HEK293 (cell line): ENCODE measurements at regions not wholly inside any gene's neighbourhood (a gene's known extent, or its start where the extent isn't known, plus 50 kb on each side); places are given as distances from the start of the nearest gene placed in this dataset.
"Not testable (repeated sequence)": the region's sequence is repeated elsewhere in the genome, so short reads cannot be mapped to it uniquely, and the experiment has no call there.

Source experiments
- CTCF ChIA-PET: fragments of 350-600 bp; formaldehyde crosslinking; extraction: SDS; loops from one replicate; lab custom pipeline; 2021; ENCODE audit warnings: antibody characterized with exemption; lab: Yijun Ruan, JAX
- POLR2A ChIA-PET: fragments of 300-600 bp; formaldehyde crosslinking; extraction: SDS; loops from one replicate; lab custom pipeline; 2020; ENCODE audit warnings: antibody characterized with exemption, inconsistent platforms; lab: Yijun Ruan, JAX
- H3K27ac ChIP-seq: fragments of 200-500 bp; sonication (Bioruptor generic); 2 replicates; pipeline ENCODE4 v1.5.1; 2014; ENCODE audit warnings: low read depth, low read length, control low read depth, inconsistent platforms; ENCODE audit errors: extremely low read depth
- H3K36me3 ChIP-seq, 2 experiments: fragments of 200-500 bp in 1 of 2; sonication (Bioruptor generic) in 1 of 2; 1 replicate in 1 of 2; 2 replicates in 1 of 2; pipeline ENCODE4 v1.5.1; 2014 to 2017; ENCODE audit warnings: inconsistent platforms in 2 of 2, low read length in 2 of 2; ENCODE audit not compliant: control insufficient read depth in 2 of 2, insufficient read depth in 1 of 2
- H3K4me1 ChIP-seq: fragments of 200-500 bp; sonication (Bioruptor generic); 2 replicates; pipeline ENCODE4 v1.5.1; 2014; ENCODE audit warnings: mild to moderate bottlenecking, low read length, inconsistent platforms; ENCODE audit not compliant: control insufficient read depth, insufficient read depth
- H3K4me3 ChIP-seq: 2 replicates; pipeline ENCODE4 v1.5.1; 2011; ENCODE audit warnings: low read depth, mild to moderate bottlenecking, control low read depth, low read length, moderate library complexity
- H3K9me3 ChIP-seq: fragments of 200-500 bp; sonication (Bioruptor generic); 2 replicates; pipeline ENCODE4 v1.5.1; 2014; ENCODE audit warnings: low read depth, low read length, inconsistent platforms; ENCODE audit not compliant: control insufficient read depth, insufficient read depth
- HOXA7 ChIP-seq: sonication (generic); formaldehyde crosslinking; IDR thresholded peaks from 2 replicates; pipeline ENCODE4 v1.8.1; 2022; ENCODE audit warnings: missing genetic modification reagents, borderline replicate concordance
- KLF8 ChIP-seq: fragments of 450-650 bp; formaldehyde crosslinking; IDR thresholded peaks from 2 replicates; pipeline ENCODE4 v1.5.1; 2016; ENCODE audit warnings: missing biosample characterization, missing genetic modification characterization
- SCRT2 ChIP-seq: fragments of 450-650 bp; formaldehyde crosslinking; IDR thresholded peaks from 2 replicates; pipeline ENCODE4 v1.5.1; 2016; ENCODE audit warnings: missing biosample characterization, missing genetic modification characterization
- SP7 ChIP-seq: fragments of 450-650 bp; formaldehyde crosslinking; IDR thresholded peaks from 2 replicates; pipeline ENCODE4 v1.5.1; 2016; ENCODE audit warnings: missing biosample characterization, missing genetic modification characterization
- ZNF214 ChIP-seq: fragments of 450-650 bp; formaldehyde crosslinking; IDR thresholded peaks from 2 replicates; pipeline ENCODE4 v1.5.1; 2017; ENCODE audit warnings: missing biosample characterization, mild to moderate bottlenecking, missing genetic modification characterization, borderline replicate concordance
- ZNF404 ChIP-seq: fragments of 450-650 bp; formaldehyde crosslinking; IDR thresholded peaks from 2 replicates; pipeline ENCODE4 v1.5.1; 2017; ENCODE audit warnings: missing biosample characterization, missing genetic modification characterization
- ZNF48 ChIP-seq: fragments of 450-650 bp; formaldehyde crosslinking; IDR thresholded peaks from 2 replicates; pipeline ENCODE4 v1.5.1; 2016; ENCODE audit warnings: missing biosample characterization, missing genetic modification characterization
- ZNF664 ChIP-seq: fragments of 450-650 bp; formaldehyde crosslinking; IDR thresholded peaks from 2 replicates; pipeline ENCODE4 v1.5.1; 2016; ENCODE audit warnings: missing biosample characterization, missing genetic modification characterization
- ZNF701 ChIP-seq: fragments of 450-650 bp; formaldehyde crosslinking; IDR thresholded peaks from 2 replicates; pipeline ENCODE4 v1.5.1; 2016; ENCODE audit warnings: missing biosample characterization, missing genetic modification characterization
- ZNF785 ChIP-seq: fragments of 450-650 bp; formaldehyde crosslinking; IDR thresholded peaks from 2 replicates; pipeline ENCODE4 v1.5.1; 2016; ENCODE audit warnings: missing biosample characterization, missing genetic modification characterization
- ZSCAN30 ChIP-seq: fragments of 450-650 bp; IDR thresholded peaks from 2 replicates; pipeline ENCODE4 v1.5.1; 2018; ENCODE audit warnings: missing biosample characterization, mild to moderate bottlenecking, missing genetic modification characterization, moderate library complexity
- TF ChIP-seq, protein P1 (sequence below): fragments of 450-650 bp; formaldehyde crosslinking; IDR thresholded peaks from 2 replicates; pipeline ENCODE4 v1.5.1; 2016; ENCODE audit warnings: missing biosample characterization, missing genetic modification characterization

DNA sequence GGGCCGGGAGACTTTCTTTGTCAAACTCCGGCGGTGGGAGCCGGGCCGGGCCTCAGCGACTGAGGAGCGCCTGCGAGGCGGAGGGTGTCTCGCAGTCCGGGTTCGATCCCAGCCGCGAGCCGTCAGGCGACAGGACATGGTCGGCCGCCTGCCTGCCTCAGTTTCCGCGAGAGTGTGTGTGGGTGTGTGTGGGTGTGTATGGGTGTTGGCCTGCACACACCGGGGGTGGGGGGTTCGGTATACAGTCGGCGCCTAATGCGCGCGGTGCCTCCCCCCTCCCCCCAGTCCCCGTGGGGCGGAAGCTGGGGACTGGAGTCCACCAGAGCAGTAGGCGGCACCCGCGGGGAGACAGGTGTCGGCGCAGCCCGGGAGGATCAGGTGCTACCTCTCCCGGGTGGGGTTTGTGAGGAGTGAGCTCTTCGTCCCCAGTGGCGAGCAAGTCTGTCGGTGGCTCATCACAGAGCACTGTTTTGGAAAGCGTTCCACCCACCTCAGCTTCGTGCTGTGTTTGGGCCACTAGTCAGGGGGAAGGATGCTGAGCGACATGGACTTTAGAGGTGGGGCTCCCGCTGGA lies 246.3 kb downstream of the GOLGA6L6 start:
- TF ChIP-seq ZNF701 (no peak), ZNF214 (no peak), ZNF785 (tag by site-specific recombination) (no peak), ZSCAN30 (no peak), SCRT2 (tag by site-specific recombination) (no peak), ZNF404 (no peak)
- H3K27ac ChIP-seq, result no peak overlapping the region
- ChIA-PET POLR2A (no interaction called here), CTCF (no interaction called here)
- no peak overlapping the region for H3K4me3 ChIP-seq
- no peaks in the 10 kb centered on the region for H3K36me3 ChIP-seq
- H3K4me1 ChIP-seq, result no peaks in the 10 kb centered on the region
- H3K9me3 ChIP-seq, result no peaks in the 10 kb centered on the region

DNA sequence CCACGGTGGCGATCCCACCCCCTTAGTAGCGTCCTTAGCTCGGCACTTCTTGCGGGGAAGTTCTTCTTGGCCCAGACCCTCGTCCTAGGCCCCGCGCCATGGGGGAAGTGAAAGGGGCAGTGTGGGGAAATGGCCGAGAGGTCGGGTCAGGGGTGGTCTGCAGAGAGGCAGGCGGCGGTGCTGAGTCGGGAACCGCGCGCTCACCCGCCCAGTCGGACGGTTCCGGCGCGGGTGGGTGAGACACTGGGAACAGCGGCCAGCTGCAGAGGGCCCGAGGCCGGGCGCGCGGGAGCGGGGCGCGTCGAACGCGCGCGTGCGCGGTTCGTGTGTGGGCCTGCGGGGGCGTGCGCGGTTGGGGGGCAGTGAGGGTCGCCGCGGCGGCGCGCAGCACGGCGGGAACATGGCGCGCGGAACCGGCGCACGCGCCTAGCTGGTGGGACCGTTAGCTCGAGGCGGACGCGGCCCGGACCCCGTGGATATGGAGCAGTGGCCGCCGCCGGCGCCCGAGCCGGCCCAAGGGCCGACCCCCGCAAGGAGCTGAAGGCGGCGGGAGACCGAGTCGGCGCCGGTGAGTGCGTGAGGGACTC lies 246.9 kb downstream of the GOLGA6L6 start:
- no peak overlapping the region for H3K27ac ChIP-seq

GRCh38 chr15:20292422-20293005 lies 249.1 kb downstream of the GOLGA6L6 start:
- H3K36me3 ChIP-seq, POLR2A ChIA-PET, H3K4me3 ChIP-seq, H3K9me3 ChIP-seq, H3K4me1 ChIP-seq, H3K27ac ChIP-seq: not testable (repeated sequence)
- CTCF ChIA-PET, result interaction anchor here (0.6 to 0.7 kb wide), 2 partner anchors 22 to 92 kb away, joined by 3 read pairs; no protein-coding TSS in a partner anchor

More for the DNA sequence above, 246.9 kb downstream of the GOLGA6L6 start:
- H3K36me3 ChIP-seq, result no peaks in the 10 kb centered on the region
- CTCF ChIA-PET, result no interaction called here
- no peaks in the 10 kb centered on the region for H3K9me3 ChIP-seq
- no peaks in the 10 kb centered on the region for H3K4me1 ChIP-seq
- TF ChIP-seq ZNF48 (tag by site-specific recombination) (no peak), ZNF664 (tag by site-specific recombination) (no peak), KLF8 (tag by site-specific recombination) (no peak), HOXA7 (CRISPR knock-in tag) (no peak), SP7 (tag by site-specific recombination) (no peak)
- TF ChIP-seq, protein P1, sequence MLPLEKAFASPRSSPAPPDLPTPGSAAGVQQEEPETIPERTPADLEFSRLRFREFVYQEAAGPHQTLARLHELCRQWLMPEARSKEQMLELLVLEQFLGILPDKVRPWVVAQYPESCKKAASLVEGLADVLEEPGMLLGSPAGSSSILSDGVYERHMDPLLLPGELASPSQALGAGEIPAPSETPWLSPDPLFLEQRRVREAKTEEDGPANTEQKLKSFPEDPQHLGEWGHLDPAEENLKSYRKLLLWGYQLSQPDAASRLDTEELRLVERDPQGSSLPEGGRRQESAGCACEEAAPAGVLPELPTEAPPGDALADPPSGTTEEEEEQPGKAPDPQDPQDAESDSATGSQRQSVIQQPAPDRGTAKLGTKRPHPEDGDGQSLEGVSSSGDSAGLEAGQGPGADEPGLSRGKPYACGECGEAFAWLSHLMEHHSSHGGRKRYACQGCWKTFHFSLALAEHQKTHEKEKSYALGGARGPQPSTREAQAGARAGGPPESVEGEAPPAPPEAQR (tag by site-specific recombination), result no peak
- TF ChIP-seq, all 188 proteins: peak for 0
- no peak overlapping the region for H3K4me3 ChIP-seq
- POLR2A ChIA-PET, result no interaction called here

GRCh38 chr15:20291616-20292015 lies 250.0 kb downstream of the GOLGA6L6 start:
- H3K36me3 ChIP-seq, H3K4me1 ChIP-seq, H3K9me3 ChIP-seq, POLR2A ChIA-PET, H3K4me3 ChIP-seq, H3K27ac ChIP-seq: not testable (repeated sequence)
- CTCF ChIA-PET, result interaction anchor here (0.6 kb wide), 1 partner anchor 93 kb away, joined by 3 read pairs; no protein-coding TSS in a partner anchor

GRCh38 chr15:20290606-20291005 lies 251.0 kb downstream of the GOLGA6L6 start:
- H3K9me3 ChIP-seq, H3K27ac ChIP-seq, CTCF ChIA-PET, H3K36me3 ChIP-seq, POLR2A ChIA-PET, H3K4me1 ChIP-seq, H3K4me3 ChIP-seq: not testable (repeated sequence)

DNA sequence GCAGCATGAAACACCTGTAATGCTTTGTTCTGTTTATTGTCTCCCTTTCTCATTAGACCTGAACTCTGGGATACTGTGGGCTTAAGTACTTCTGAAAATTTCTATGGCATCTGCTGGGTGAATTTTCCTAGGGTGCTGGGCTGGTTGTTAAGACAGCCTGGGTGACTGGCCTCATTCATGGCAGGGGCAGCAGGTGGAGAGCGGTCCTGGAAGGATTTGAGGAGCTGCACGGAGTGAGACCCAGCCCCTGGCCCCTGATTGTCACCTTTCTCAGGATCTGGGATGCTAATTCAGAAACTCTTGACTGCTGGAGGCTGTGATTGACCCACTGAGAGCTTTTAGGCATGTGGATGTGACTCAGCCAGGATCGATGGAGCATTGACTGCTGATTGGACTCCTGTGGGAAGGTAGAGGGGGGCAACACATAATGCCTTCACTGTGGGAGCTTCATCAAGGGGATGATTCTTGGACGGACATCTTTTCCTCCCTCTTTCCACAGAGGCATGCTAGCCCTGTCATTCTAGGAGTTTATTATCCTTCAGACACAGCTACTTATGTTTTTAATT lies 252.0 kb downstream of the GOLGA6L6 start:
- POLR2A ChIA-PET, CTCF ChIA-PET, H3K4me1 ChIP-seq, H3K36me3 ChIP-seq, H3K27ac ChIP-seq, H3K9me3 ChIP-seq, H3K4me3 ChIP-seq: not testable (repeated sequence)

DNA sequence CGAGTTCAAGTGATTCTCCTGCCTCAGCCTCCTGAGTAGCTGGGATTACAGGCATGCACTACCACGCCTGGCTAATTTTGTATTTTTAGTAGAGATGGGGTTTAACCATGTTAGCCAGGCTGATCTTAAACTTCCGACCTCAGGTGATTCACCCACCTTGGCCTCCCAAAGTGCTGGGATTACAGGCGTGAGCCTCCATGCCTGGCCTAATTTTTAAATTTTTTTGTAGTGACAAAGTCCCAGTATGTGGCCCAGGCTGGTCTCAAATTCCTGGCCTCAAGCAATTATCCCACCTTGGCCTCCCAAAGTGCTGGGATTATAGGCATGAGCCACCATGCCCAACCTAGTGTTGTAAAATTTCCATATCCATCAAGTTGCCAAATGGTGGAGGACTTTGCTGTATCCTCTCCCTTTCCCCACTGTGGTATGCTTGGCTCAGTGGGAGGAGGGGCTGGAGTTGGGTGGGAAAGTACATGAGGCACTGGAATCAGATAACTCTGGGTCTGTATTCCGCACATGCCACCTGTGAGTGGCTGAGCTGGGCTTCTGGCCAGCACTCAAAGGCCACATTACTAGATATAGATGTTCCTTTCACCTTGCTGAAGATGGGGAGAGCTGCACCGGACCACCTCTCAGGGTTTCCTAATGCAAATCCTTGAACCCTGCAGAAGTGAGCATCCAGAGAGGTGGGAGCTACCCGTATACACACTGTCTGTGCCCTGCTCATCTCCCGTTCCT lies 252.6 kb downstream of the GOLGA6L6 start:
- H3K36me3 ChIP-seq, POLR2A ChIA-PET, H3K9me3 ChIP-seq, H3K27ac ChIP-seq, H3K4me3 ChIP-seq, H3K4me1 ChIP-seq, CTCF ChIA-PET: not testable (repeated sequence)
